Mesothelial cell of epicardium (in vitro differentiated cells): ENCODE measurements at regions not wholly inside any gene's neighbourhood (a gene's known extent, or its start where the extent isn't known, plus 50 kb on each side); places are given as distances from the start of the nearest gene placed in this dataset.

ENCODE experiments used
- DNase-seq, 2 experiments: peaks; one replicate each; pipeline ENCODE4 v3.0.0; 2021; ENCODE audit warnings: low spot score in 2 of 2; ENCODE audit not compliant: unreplicated experiment in 2 of 2
- H3K27ac Mint-ChIP-seq: 2 replicates; pipeline ENCODE4 v1.8.0; 2021; ENCODE audit warnings: mixed read lengths
- H3K27me3 Mint-ChIP-seq: 2 replicates; pipeline ENCODE4 v1.8.0; 2021; ENCODE audit warnings: low read depth, mixed read lengths
- H3K36me3 Mint-ChIP-seq: 2 replicates; pipeline ENCODE4 v1.8.0; 2021; ENCODE audit warnings: mixed read lengths
- H3K4me1 Mint-ChIP-seq: 2 replicates; pipeline ENCODE4 v1.8.0; 2021; ENCODE audit warnings: mixed read lengths
- H3K4me3 Mint-ChIP-seq: 2 replicates; pipeline ENCODE4 v1.8.0; 2021; ENCODE audit warnings: mild to moderate bottlenecking, moderate library complexity, mixed read lengths
- H3K9me3 Mint-ChIP-seq: 2 replicates; pipeline ENCODE4 v1.8.0; 2021; ENCODE audit warnings: mixed read lengths
- TF ChIP-seq, protein P1 (sequence below): fragments of 200-600 bp; sonication (generic); IDR thresholded peaks from one replicate; pipeline ENCODE4 v1.5.0; 2021; ENCODE audit warnings: antibody characterized with exemption; ENCODE audit not compliant: unreplicated experiment

DNA sequence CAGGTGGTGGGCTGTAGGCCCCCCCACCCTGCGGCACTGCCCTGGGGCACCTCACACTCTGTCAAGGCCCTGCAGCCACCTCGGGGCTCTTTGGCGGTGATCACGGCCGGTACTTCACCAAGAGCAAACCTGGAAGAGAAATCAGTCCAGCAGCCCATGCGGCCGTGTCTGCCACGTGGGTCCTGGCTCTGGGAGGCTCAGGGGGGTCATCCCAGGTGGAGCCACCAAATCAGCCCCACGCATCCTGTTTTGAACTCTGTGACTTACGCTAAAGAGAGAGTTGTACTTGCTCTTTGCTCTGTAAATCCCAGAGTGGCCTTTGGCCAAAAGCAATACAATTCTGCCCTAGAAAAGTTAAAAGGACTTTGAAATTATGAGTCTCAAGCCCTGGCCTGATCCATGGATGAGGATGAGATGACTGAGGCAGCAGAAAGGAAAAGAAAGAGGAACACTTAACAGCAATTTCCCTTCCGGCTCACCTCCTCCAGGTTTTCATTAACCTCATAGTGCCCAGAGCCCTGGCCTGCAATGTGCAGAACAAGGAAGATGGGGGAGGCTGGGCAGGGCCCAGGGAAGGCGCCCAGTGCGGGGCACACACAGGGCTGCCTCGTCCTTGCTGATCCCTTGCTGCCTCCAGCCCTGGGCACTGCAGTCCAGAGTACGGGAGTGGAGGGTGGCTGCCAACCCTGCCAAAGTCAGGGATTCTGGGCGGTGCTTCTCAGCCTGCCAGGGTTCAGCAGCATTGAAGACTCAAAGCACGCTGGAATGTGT is 337.0 kb downstream of the MATN1 start:
- H3K36me3 Mint-ChIP-seq = no peaks in the 10 kb centered on the region
- peaks cover 31% of the 10 kb centered on the region for H3K27me3 Mint-ChIP-seq
- peaks cover 27% of the 10 kb centered on the region for H3K4me1 Mint-ChIP-seq
- no peak for DNase-seq
- no peak overlapping the region for H3K27ac Mint-ChIP-seq
- no peak overlapping the region for H3K4me3 Mint-ChIP-seq
- peaks cover 3% of the 10 kb centered on the region for H3K9me3 Mint-ChIP-seq
- TF ChIP-seq, protein P1, sequence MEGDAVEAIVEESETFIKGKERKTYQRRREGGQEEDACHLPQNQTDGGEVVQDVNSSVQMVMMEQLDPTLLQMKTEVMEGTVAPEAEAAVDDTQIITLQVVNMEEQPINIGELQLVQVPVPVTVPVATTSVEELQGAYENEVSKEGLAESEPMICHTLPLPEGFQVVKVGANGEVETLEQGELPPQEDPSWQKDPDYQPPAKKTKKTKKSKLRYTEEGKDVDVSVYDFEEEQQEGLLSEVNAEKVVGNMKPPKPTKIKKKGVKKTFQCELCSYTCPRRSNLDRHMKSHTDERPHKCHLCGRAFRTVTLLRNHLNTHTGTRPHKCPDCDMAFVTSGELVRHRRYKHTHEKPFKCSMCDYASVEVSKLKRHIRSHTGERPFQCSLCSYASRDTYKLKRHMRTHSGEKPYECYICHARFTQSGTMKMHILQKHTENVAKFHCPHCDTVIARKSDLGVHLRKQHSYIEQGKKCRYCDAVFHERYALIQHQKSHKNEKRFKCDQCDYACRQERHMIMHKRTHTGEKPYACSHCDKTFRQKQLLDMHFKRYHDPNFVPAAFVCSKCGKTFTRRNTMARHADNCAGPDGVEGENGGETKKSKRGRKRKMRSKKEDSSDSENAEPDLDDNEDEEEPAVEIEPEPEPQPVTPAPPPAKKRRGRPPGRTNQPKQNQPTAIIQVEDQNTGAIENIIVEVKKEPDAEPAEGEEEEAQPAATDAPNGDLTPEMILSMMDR = no peak

DNA sequence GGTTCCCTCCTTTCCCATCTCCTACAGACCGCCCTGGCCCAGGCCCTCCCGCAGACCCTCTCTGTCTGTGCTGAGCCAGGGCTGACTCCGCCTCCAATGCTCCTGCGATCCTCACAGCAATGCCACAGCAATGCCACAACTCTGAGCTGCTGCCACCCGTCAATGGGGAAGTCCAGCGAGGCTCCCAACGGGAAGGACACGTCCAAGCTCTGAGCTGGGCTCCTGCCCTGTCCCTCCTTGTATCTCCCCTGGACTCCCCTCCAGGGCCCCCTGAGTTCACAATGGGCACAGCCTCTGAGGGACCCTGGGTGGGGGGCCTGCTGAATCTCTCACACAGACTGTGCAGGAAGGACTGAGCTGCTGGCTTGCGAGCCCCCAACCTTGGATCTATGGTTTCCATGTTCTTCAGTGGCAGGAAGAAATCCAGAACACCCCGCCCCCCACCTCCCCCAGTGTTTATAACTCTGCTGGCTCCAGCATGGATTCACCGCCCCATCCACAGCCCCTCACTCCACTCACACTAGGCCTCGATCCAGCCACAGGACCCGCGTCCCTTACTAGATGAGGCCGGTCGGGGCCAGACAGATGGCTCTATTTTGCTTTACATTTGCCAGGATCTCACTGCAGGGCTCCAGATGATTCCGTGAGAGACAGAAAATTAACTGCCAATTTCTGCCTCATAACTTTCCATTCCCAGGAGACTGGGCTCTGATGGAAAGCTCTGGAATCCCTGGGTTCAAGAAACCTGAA is 338.0 kb downstream of the MATN1 start:
- Mint-ChIP-seq H3K27me3 (peaks cover 31% of the 10 kb centered on the region), H3K27ac (peak overlapping the region; percentile 12), H3K9me3 (no peaks in the 10 kb centered on the region), H3K36me3 (no peaks in the 10 kb centered on the region), H3K4me1 (peaks cover 28% of the 10 kb centered on the region), H3K4me3 (no peak overlapping the region)
- no peak for DNase-seq
- TF ChIP-seq, protein P1 = no peak

DNA sequence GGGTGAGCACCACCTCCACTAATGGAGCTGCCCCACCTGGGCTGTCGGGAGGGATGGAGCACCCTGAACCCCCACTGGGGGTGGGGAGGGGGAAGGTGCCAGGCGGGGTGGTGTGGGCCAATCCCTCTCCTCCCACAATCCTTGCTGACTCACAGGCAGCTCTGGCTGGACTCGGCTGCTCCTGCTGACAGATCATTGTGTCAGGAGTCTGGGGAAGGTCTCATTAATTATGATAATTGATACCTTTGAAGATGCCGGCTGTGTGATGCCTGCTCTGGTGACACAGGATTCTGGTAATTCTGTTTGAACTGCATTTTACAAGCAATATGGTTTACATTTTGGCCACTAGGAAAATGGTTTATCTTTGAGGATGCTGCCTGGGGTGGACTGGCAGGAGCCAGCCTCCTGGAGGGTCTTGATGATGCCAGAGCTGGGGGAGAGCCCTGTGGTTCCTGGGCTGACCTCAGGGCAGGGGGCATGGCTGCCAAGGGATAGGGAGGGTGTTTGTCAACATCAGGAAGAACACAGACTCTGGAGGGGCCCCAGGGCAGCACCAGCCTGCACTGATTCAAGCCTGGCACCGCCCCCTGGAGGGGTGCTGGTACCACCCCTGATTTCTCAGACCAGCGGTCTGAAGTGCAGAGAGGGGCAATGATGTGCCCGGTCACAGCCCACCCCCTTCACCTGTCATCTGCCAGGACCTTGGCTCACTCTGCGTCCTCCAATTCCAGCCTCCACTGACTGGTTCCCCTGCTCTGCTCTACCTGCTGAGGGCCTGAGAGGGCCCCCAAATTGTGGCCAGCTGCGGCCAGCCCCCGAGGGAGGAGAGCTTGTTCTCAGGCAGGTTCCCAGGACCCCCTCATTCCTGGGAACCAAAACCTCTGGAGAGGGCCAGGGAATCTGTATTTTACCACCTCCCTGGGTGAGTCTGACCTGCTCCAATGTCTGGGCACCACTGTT is 338.8 kb downstream of the MATN1 start:
- H3K27ac Mint-ChIP-seq = peak overlapping the region; percentile 12
- H3K36me3 Mint-ChIP-seq = no peaks in the 10 kb centered on the region
- TF ChIP-seq, protein P1 = no peak
- peaks cover 26% of the 10 kb centered on the region for H3K27me3 Mint-ChIP-seq
- peaks cover 37% of the 10 kb centered on the region for H3K4me1 Mint-ChIP-seq
- no peaks in the 10 kb centered on the region for H3K9me3 Mint-ChIP-seq
- DNase-seq = no peak
- no peak overlapping the region for H3K4me3 Mint-ChIP-seq

DNA sequence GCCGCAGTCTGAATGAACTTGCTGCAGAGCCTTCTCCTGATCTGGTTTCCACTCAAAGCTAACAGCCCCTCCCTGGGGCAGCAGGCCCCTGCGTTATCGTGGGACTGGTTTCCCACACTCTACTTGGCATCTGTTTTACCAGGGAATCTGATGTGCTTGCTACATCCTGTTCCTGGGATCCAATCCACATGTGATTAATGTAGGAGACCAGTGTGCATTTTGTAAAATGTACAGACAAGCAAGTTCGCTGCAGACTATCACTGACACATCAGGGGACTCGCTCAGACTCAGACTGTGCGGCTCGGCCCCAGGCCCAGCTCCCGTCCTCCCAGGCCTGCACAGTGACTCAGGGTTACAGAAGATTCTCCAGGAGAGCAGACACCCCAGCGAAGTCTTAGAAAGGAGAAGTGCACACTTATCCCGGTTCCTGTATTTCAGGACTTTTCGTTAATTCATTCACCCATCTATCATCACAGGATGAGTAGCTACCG is 340.1 kb downstream of the MATN1 start:
- TF ChIP-seq, protein P1 = no peak
- no peak overlapping the region for H3K4me3 Mint-ChIP-seq
- no peaks in the 10 kb centered on the region for H3K36me3 Mint-ChIP-seq
- peaks cover 45% of the 10 kb centered on the region for H3K4me1 Mint-ChIP-seq
- H3K27me3 Mint-ChIP-seq = peaks cover 15% of the 10 kb centered on the region
- H3K9me3 Mint-ChIP-seq = no peaks in the 10 kb centered on the region
- DNase-seq = no peak
- H3K27ac Mint-ChIP-seq = peak overlapping the region; percentile 40

GRCh38 chr1:30382496-30382895 is 340.9 kb downstream of the MATN1 start:
- H3K4me1 Mint-ChIP-seq = peaks cover 47% of the 10 kb centered on the region
- H3K9me3 Mint-ChIP-seq = no peaks in the 10 kb centered on the region
- no peaks in the 10 kb centered on the region for H3K36me3 Mint-ChIP-seq
- H3K27ac Mint-ChIP-seq = no peak overlapping the region
- TF ChIP-seq, protein P1 = no peak
- peaks cover 14% of the 10 kb centered on the region for H3K27me3 Mint-ChIP-seq
- DNase-seq = no peak
- H3K4me3 Mint-ChIP-seq = no peak overlapping the region
